ENCODE measurements at regions not wholly inside any gene's neighbourhood (a gene's known extent, or its start where the extent isn't known, plus 50 kb on each side); places are given as distances from the start of the nearest gene placed in this dataset.

- intact Hi-C loops (cut with DNase I) = no loop called here
- ATAC-seq (no peak), DNase-seq (no peak)
These were observed 108.1 kb downstream of the DHX15 start for GRCh38 chr4:24476282-24476681.

GRCh38 chr4:24475756-24476155 lies 108.6 kb downstream of the DHX15 start:
- no peak for ATAC-seq
- DNase-seq = no peak
- intact Hi-C loops (cut with DNase I) = no loop called here

- ATAC-seq (peak; percentile 20 to 33), DNase-seq (peak; percentile 39)
- intact Hi-C loops (cut with DNase I) = no loop called here
These were observed 111.0 kb downstream of the DHX15 start for GRCh38 chr4:24473309-24473721.

- DNase-seq (peak; percentile 89), ATAC-seq (peak; percentile 88 to 90)
- intact Hi-C loops (cut with DNase I) = no loop called here
These were observed 111.6 kb downstream of the DHX15 start for GRCh38 chr4:24472514-24473308.

- intact Hi-C loops (cut with DNase I) = no loop called here
- DNase-seq (peak; percentile 23), ATAC-seq (no peak)
These were observed 112.2 kb downstream of the DHX15 start for GRCh38 chr4:24472161-24472510.

GRCh38 chr4:24471486-24472160 lies 112.7 kb downstream of the DHX15 start:
- peak; percentile 27 for DNase-seq
- intact Hi-C loops (cut with DNase I) = no loop called here
- peak; percentile 2 to 9 for ATAC-seq

GRCh38 chr4:24470666-24471485 lies 113.5 kb downstream of the DHX15 start:
- ATAC-seq (peak; percentile 11 to 22), DNase-seq (peak; percentile 49)
- intact Hi-C loops (cut with DNase I) = no loop called here

GRCh38 chr4:24468071-24468470 lies 116.3 kb downstream of the DHX15 start:
- DNase-seq (no peak), ATAC-seq (no peak)
- intact Hi-C loops (cut with DNase I) = no loop called here

- no peak for DNase-seq
- ATAC-seq = no peak
- intact Hi-C loops (cut with DNase I) = no loop called here
These were observed 119.8 kb downstream of the DHX15 start for GRCh38 chr4:24464566-24464965.

GRCh38 chr4:24456431-24456830 lies 127.9 kb downstream of the DHX15 start:
- intact Hi-C loops (cut with DNase I) = no loop called here
- ATAC-seq (no peak), DNase-seq (no peak)

GRCh38 chr4:24453951-24454350 lies 130.4 kb downstream of the DHX15 start:
- ATAC-seq (no peak), DNase-seq (no peak)
- intact Hi-C loops (cut with DNase I) = no loop called here

GRCh38 chr4:24451870-24452269 lies 132.5 kb downstream of the DHX15 start:
- intact Hi-C loops (cut with DNase I) = no loop called here
- no peak for ATAC-seq
- DNase-seq = no peak

- intact Hi-C loops (cut with DNase I) = no loop called here
- no peak for DNase-seq
- no peak for ATAC-seq
These were observed 141.2 kb downstream of the DHX15 start for GRCh38 chr4:24443200-24443599.

- no peak for DNase-seq
- intact Hi-C loops (cut with DNase I) = no loop called here
- no peak for ATAC-seq
These were observed 143.6 kb downstream of the DHX15 start for GRCh38 chr4:24440765-24441164.

- intact Hi-C loops (cut with DNase I) = no loop called here
- ATAC-seq (no peak), DNase-seq (no peak)
These were observed 150.1 kb downstream of the DHX15 start for GRCh38 chr4:24434241-24434640.

GRCh38 chr4:24433515-24434214 lies 150.7 kb downstream of the DHX15 start:
- ATAC-seq (no peak), DNase-seq (no peak)
- intact Hi-C loops (cut with DNase I) = no loop called here

GRCh38 chr4:24428850-24429249 lies 155.5 kb downstream of the DHX15 start:
- ATAC-seq (peak in 1 of 2 donors; percentile 34), DNase-seq (no peak)
- intact Hi-C loops (cut with DNase I) = no loop called here

- intact Hi-C loops (cut with DNase I) = no loop called here
- DNase-seq = no peak
- ATAC-seq = no peak
These were observed 157.8 kb downstream of the DHX15 start for GRCh38 chr4:24426557-24426956.

- DNase-seq (no peak), ATAC-seq (no peak)
- intact Hi-C loops (cut with DNase I) = no loop called here
These were observed 158.5 kb downstream of the DHX15 start for GRCh38 chr4:24425863-24426262.

GRCh38 chr4:24423670-24424069 lies 160.7 kb downstream of the DHX15 start:
- DNase-seq = no peak
- no peak for ATAC-seq
- intact Hi-C loops (cut with DNase I) = no loop called here
